Lung microvascular endothelial cell (primary cell): ENCODE measurements at regions not wholly inside any gene's neighbourhood (a gene's known extent, or its start where the extent isn't known, plus 50 kb on each side); places are given as distances from the start of the nearest gene placed in this dataset.

Source experiments
- DNase-seq, 2 donors: peaks; one replicate each; pipeline versions ENCODE4 v3.0.0 to v3.0.0-alpha.2; 2010; ENCODE audit warnings: low read depth in 2 of 2

DNA sequence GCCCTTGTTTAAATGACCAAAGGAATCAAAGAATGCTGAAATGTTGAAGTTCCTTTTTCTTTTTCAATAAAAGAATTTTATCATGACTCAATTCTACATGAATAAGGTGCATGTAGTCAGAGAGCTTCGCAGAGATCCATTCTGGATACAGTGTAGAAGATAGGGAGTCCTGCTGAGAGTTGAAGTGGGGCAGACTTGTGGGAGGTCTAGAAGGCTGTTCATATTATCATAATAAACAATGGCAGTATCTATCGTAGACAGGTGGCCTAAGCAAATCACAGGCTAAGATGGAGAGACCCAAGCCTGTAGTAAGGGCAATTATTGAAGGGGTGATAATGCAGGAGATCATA is 1322.0 kb upstream of the CELF4 start:
- DNase-seq: no peak

DNA sequence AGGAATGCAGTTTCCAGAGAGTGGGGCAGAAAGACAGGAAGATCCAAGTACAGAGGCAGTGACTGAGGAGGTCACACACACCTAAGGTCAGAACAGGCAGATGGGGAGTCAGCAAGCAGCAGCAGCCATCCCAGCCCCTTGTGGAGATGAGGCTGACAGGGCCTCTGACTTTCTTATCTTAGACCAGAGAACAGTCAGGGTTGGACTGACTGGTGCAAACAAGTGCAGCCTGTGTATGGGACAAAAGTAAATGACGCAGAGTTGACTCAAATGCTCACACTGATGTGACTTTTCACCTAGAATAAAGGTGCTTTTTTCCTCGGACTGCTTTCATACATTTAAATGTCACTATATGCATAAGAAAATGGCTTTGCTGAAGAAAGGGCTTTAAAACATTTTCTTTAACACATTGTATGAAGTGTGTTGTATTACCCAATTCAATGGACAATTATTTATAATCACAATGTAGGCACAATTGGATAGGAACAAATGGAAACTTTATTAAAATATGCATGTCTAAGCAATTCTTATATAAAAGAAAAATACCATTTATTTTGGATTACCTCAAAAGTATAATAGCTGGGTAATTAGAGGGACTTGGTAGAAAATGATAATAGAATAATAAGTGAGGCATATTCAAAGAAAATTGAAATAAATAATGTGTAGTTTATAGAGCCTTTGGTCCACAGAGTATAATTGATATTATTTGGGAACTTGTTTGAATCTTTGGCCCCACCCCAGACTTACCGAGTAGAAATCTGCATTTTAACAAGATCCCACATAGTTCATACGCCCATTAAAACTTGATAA is 1321.5 kb upstream of the CELF4 start:
- no peak for DNase-seq

DNA sequence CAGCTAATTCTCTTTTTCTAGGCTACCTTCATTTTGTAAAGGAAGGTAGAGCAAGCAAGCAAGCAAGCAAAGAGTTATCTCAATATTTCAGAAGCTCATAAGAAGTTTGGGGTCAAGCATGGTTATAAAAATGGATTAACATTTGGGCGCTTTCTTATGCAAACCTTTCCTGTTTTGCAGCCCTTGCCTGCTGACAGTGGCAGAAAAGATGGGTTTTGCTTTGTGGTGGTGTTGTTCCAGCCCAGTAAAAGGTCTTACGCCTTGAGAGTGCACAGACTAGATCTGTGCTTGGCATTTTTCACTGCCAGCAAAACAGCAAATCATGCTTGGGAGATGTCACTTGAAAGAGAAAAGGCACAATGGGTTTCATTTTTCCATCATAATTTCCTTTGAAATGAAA is 1320.6 kb upstream of the CELF4 start:
- no peak for DNase-seq

DNA sequence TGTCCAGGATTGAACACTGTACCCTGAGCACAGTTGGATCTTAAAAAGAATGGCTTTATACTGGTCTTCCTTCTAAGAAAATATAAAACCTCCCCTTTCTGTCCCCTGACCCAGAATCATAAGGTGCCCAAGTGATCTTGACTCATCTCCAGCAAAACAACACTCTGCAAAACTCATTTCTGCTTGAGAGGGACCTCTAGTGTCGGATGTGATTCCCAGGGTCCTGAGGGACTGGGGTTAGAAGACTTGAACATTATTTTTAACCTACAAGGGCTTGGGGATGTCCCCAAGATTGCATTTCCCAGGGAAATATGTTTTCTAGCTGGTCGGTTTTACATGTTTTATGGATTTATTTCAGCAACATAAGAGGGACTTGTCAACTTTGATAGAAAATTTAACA is 1318.5 kb upstream of the CELF4 start:
- no peak for DNase-seq

DNA sequence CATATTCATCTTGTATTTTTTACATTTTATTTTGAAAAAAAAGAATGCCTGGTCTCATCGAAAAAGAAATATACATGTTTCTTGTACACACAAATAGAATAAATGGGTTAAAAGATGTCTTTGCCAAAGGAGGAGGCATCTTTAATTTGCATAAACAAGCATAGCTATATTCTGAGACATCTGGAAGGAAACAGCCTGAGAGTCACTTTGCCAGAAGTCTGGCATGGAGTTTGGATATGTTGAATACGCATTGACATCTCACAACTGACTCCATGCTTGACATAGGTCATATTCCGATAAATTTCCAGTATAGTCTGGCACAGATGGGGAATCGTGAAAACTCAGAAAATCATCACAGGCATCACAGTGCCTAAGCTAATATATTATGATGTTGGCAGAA is 1317.5 kb upstream of the CELF4 start:
- DNase-seq: no peak

DNA sequence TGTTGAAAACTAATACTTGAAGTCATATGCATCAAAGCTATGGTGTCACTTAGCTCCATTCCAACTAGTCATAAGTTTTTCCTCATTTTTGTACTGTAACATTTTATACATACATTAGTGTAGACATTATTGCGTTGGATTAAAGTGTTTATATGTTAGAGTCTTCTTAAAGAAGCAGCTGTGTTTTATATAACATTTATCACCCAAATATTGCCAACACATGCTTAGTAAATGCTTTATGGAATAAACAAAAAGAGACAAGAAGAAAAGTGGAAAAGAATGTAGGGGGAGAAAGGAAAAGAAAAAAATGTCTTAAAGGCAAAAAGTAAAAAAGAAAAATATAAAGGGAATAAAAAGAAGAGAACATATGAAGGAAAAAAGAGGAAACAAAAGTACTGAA is 1314.3 kb upstream of the CELF4 start:
- DNase-seq: no peak

DNA sequence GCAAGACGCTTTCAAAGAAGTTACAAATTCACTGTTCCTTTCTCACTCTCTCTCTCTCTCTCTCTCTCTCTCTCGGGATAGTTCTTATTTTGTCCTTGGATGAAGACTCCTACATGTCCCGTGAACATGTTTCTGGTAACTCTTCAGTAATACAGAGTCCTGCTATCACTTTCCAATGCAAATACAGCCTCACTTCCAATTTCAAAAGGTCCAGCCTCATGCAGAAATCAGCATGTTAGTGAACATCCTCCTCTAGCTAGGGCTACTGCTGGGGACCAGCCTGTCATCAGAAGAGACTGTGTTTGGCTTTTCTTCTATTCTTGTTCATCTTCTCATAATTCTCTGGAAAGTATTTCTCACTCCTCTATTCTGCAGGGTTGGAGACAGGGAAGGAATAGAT is 1306.7 kb upstream of the CELF4 start:
- DNase-seq: no peak

DNA sequence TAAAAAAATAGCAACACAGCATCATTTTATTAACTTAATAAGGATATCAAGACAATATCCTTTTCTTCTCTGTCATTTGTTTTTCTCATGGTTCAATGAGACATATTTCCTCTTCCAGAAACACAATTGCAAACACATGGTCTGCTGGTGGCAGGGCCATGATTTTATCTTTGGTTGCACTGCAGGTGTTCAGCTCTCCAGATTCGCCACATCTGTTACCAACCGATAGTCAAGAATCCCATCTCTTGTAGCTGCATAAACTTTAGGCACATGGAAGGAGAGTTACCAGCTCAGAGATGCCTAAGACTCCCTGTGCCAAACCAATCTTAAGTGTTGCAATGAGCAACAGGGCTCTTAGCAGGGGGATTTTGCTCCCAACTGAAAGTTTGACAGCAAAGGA is 1303.2 kb upstream of the CELF4 start:
- no peak for DNase-seq

DNA sequence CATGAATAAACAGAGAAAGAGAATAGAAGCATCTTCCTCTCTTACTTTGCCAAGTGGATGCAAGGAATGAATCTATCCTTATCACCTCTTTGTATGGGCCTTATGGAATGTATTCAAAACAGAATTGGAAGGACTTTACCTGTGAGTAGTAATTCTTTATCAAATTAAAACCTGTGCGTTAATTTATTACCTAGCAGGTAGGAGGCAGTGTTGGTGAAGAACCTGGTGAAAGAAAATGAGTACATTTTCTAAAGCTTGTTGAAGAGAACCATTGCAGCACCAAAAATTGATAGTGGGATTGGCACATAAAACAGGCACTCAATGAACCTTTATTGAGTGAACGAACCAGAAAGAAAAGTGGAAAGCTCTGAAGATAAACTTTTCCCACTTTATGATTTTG is 1302.1 kb upstream of the CELF4 start:
- no peak for DNase-seq

DNA sequence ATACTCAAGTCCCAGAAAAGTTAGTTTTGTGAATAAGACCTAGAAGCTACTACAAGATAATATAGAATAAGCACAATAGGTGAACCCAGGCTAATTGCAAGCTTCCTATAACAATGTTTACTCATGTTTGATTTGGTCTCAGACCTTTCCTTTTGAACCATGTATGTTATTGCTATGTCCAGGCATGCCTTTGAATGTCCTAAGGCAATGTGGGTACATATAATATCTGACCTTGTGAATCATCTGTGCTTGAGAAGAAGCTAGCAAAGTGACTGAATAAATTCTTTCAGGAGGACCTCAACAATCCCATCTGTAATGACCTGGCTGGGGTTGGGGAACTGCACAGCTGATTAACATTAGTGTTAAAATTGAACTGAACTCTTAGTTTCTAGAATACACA is 1285.9 kb upstream of the CELF4 start:
- DNase-seq: no peak

DNA sequence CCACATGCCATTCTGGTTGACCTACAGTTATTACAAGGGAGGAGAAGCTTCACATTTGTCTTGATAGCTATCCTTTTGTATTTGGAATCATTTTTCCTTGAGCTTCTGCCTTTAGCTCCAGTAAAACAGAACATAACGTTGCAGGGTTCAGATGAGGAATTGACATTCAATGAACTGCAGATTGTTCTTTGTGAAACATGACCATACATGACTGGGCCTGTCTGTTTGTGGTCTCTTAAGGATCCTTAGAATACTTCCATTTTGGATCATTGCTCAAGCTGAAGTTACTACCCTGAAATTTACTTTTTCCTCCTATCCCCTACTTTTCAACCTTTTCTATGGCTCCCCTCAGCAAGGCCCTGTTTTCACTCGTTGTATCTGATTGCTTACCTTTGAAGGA is 1281.7 kb upstream of the CELF4 start:
- no peak for DNase-seq

DNA sequence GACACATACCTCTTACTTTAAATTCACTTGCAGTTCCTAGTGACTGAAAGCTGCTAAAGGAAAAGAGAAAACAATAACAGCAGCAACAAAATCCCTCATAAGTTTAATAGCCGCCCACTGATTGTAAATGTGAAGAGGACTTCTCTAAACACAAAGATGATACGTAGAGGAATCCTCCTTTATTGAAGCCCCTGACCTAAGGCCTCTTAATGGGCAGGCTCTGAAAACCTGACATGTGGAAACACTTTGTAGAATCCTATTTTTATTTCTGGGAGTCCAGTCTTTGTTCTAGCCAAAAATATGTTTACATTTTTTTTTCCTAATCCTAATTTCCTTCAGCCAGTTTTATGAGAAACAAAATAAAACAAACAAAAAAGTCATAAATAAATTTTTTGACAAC is 1277.7 kb upstream of the CELF4 start:
- DNase-seq: no peak

DNA sequence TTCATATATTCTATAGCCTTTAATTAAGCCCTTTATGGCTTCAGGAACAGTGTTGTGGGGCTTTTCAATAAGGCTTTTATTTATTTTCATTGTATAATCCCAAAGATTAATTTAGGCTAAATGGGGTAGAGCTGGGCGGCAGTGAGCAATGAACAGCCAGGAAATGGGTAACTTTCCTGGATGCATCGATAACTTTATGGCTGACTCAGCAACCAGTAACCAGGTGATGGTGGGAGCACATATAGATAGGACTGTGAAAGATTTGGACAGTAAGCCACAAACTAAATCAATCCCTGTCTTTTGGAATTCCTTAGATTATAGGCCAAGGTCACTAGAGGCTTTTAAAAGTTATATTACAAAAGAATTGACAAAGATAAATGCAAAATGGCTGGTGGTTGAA is 1260.6 kb upstream of the CELF4 start:
- DNase-seq: no peak

DNA sequence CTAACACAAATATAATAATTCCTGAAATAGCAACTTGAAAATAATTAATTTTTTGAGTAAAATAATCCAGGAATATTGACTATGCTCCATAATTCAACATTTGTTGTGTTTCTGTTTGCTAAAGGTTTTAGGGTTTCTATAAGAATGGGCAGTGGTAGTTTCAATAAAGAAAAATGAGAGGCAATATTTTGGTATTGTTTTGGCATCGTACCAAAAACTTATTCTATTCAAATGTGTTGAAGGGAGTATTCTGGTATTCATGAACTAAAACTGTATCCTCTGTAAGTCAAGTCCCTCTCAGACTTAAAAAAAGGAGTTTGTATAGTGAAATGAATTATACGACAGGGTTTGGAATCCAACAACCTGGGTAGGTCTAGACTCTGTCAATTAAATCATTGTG is 1245.6 kb upstream of the CELF4 start:
- no peak for DNase-seq

DNA sequence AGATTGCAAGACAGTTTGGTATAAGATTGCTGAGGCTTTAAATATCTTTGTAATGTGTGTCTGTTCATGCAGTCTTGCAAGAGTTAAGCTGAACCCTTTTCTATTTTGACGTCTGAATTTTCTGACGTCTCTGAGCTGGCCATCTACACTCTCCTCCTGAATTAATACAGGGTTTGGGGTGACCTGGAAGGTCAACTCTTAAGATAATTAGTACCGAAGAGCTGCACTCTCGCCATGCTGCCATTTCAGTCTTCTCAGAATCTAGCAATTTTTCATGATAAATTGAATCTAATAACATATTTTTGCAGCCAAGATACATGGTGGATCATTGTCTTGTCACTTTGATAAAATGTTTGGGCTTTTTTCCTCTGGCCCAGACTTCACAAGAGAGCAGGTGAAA is 1245.2 kb upstream of the CELF4 start:
- no peak for DNase-seq

DNA sequence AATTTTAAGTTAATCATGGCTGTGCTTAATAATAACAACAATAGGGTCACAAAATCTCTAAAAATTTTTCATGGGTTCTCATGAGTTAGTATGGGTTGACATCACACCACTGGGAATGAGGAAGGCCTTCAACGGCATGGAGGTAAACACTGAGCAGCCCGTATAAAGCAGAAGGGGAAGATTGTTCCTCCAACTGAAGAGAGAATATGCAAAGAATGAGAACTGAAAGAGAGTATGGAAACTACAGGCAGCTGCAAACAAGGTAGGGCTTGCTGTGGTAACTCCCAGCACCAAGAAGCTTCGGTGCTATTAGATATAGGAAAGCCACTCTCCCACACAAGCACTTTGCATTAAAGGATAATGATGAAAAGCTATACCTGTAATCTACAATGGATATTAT is 1242.3 kb upstream of the CELF4 start:
- no peak for DNase-seq

DNA sequence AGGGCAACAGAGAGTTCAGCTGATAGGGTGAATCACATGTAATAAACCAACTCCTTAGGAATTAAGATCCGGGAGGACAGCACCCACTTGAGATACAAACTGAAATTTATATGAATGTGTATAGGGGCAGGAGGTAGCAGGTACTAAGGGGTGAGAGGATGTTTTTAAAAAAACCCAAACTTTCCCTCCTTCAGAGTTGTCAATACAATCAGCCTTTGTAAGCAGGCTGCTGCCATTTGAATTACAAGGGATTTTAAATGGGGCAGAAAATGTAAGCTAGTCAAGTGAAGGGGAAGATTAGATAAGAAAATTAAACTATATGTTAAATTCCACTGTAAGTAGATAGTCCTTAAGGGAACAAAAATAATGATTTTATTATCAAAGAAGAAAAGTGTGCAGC is 1239.7 kb upstream of the CELF4 start:
- DNase-seq: no peak

DNA sequence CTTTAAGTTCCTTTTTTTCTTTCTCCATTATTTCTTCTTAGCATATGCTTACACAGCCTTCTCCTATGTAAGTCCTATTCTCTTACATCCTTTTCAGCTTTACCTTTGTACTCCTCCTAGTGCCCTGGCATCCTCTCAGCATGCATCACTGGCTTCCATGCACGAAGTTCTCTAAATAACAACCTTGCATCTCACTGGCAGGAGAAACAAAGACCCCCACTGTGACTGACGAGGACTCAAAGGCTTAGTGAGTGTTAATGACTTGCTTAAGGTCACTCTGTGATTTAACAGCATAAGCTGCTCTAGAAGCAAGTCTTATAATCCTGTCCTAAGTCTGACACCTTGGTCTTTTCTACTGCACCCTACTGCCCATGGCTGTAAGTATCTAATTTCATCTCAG is 1236.0 kb upstream of the CELF4 start:
- DNase-seq: no peak

DNA sequence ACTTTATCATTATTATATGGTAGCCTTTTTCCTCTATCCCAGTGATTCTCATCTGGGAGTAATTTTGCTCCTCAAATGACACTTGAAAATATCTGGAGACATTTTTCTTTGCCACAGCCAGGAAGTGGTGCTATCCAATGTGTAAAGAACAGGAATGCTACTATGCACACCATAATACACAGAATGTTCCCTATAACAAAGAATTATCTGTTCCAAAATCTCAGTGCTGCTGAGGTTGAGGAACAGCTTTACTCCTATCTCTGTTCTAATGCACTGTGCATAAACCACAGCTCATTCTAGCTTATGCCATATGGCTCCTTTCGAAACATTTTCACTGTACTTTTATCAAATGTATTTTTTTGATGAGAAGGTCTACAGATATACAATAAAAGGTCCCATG is 1231.2 kb upstream of the CELF4 start:
- no peak for DNase-seq

DNA sequence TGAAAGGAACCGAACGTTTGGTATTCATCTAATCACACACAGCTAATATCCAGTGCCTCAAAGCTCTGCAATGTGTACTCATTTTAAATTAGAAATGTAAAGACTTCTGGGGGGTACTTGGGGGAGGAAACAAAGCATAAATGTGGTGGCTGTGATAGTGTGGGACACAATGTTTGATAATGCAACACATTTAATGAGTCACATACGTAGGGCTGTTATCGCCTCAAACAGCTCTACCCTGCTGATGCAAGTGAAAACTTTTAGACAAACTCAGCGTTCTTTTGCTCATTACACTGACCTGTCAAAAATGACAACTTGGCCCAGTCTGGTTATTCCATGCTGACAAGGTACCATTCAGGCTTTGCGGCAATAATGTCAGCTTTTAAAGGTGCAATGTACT is 1227.1 kb upstream of the CELF4 start:
- no peak for DNase-seq

DNA sequence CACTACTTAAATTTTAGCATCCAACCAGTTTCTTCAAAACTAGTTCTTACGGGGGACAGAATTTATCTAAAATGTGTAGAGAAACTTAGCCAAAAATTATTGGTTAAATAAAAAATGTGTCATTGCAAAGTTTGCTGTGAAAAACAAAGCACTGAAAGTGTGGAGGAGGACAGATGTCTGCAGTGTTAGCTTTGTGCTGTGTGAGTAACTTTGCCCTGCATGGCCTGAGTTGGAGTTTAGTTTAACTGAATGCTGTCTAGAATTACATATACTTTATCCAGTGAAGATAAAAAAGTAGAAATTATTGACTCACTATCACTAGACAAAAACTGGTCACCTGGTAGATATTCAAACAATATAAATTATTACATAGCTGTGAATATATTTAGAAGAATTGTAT is 1225.2 kb upstream of the CELF4 start:
- DNase-seq: no peak

DNA sequence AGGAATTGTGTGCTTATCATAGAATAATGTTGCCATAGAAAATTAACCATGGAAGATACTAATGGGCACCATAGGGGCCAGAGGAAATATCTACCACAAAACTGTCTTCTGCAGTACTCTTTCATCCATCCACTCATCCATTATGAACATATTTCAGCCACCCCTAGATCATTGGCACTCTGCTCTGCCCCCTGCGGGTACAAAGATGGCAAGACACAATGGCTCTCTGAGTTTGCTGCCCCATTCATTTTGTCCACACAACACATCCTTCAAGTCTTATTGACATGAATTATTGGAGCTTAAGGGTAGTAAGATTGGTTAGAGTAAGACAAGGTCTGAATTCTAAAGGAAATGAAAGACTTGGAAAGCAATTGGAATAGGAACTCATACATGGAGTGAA is 1224.7 kb upstream of the CELF4 start:
- DNase-seq: no peak

DNA sequence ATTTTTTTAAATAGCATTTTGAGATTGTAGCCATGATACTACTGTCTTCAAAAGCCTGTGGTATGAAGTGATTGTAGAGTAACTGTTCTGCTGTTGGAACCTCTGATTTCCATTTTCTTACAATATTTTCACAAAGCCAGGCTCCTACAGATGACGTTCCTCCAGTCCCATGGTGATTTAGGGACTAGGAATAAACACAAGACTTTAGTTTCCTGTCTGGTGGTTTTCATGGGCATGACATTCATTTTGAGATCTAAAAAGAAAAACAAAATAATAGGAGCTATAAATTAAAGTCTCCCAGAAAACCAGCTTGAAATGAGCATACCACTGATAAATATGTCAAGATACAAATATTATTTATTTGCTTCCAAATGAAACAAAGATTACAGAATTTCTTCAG is 1223.5 kb upstream of the CELF4 start:
- no peak for DNase-seq

DNA sequence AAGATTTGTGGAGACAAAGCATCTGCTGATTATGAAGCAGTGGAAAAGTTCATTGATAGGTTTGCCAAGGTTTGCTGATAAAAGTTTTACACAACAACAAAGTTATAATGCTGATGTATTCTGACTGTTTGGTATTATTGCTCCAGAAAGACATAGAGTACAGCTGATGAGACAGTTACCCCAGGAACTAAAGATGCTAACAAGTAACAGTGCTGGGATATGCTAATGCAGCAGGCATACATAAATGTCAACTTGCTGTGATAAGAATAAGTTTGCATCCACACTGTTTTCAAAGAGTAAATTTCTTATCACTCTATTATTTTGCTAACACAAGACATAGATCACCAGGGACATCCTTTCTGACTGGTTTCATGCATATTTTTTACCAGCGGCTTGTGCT is 1221.3 kb upstream of the CELF4 start:
- DNase-seq: no peak
